ENCODE measurements at regions not wholly inside any gene's neighbourhood (a gene's known extent, or its start where the extent isn't known, plus 50 kb on each side); places are given as distances from the start of the nearest gene placed in this dataset.

- no peak for DNase-seq (ENCODE audit: low read depth in 2 of 2, low spot score in 1 of 2)
Measured at GRCh38 chr10:10803278-10803677, 214.4 kb upstream of the CELF2 start.

GRCh38 chr10:10804061-10804460, 213.6 kb upstream of the CELF2 start:
- DNase-seq (ENCODE audit: low read depth in 2 of 2, low spot score in 1 of 2), result no peak

- DNase-seq (ENCODE audit: low read depth in 2 of 2, low spot score in 1 of 2), result no peak
Measured at GRCh38 chr10:10804998-10805740, 212.5 kb upstream of the CELF2 start.

GRCh38 chr10:10807106-10807505, 210.6 kb upstream of the CELF2 start:
- DNase-seq (ENCODE audit: low read depth in 2 of 2, low spot score in 1 of 2), result no peak

- no peak for DNase-seq (ENCODE audit: low read depth in 2 of 2, low spot score in 1 of 2)
Measured at GRCh38 chr10:10811562-10811961, 206.1 kb upstream of the CELF2 start.

- DNase-seq (ENCODE audit: low read depth in 2 of 2, low spot score in 1 of 2), result no peak
Measured at GRCh38 chr10:10813656-10814055, 204.0 kb upstream of the CELF2 start.

- no peak for DNase-seq (ENCODE audit: low read depth in 2 of 2, low spot score in 1 of 2)
Measured at GRCh38 chr10:10814069-10814468, 203.6 kb upstream of the CELF2 start.

GRCh38 chr10:10816447-10816846, 201.2 kb upstream of the CELF2 start:
- no peak for DNase-seq (ENCODE audit: low read depth in 2 of 2, low spot score in 1 of 2)

GRCh38 chr10:10817609-10818008, 200.1 kb upstream of the CELF2 start:
- no peak for DNase-seq (ENCODE audit: low read depth in 2 of 2, low spot score in 1 of 2)

GRCh38 chr10:10818082-10818481, 199.6 kb upstream of the CELF2 start:
- DNase-seq (ENCODE audit: low read depth in 2 of 2, low spot score in 1 of 2), result no peak

- no peak for DNase-seq (ENCODE audit: low read depth in 2 of 2, low spot score in 1 of 2)
Measured at GRCh38 chr10:10819206-10819856, 198.3 kb upstream of the CELF2 start.

- DNase-seq (ENCODE audit: low read depth in 2 of 2, low spot score in 1 of 2), result no peak
Measured at GRCh38 chr10:10821926-10822325, 195.7 kb upstream of the CELF2 start.

- DNase-seq (ENCODE audit: low read depth in 2 of 2, low spot score in 1 of 2), result no peak
Measured at GRCh38 chr10:10824591-10825148, 193.0 kb upstream of the CELF2 start.

- no peak for DNase-seq (ENCODE audit: low read depth in 2 of 2, low spot score in 1 of 2)
Measured at GRCh38 chr10:10826125-10826524, 191.5 kb upstream of the CELF2 start.

- no peak for DNase-seq (ENCODE audit: low read depth in 2 of 2, low spot score in 1 of 2)
Measured at GRCh38 chr10:10828623-10829022, 189.0 kb upstream of the CELF2 start.

GRCh38 chr10:10829576-10829975, 188.1 kb upstream of the CELF2 start:
- no peak for DNase-seq (ENCODE audit: low read depth in 2 of 2, low spot score in 1 of 2)

- DNase-seq (ENCODE audit: low read depth in 2 of 2, low spot score in 1 of 2), result no peak
Measured at GRCh38 chr10:10830293-10830986, 187.2 kb upstream of the CELF2 start.

GRCh38 chr10:10831085-10831484, 186.6 kb upstream of the CELF2 start:
- DNase-seq (ENCODE audit: low read depth in 2 of 2, low spot score in 1 of 2), result no peak

- DNase-seq (ENCODE audit: low read depth in 2 of 2, low spot score in 1 of 2), result no peak
Measured at GRCh38 chr10:10833955-10834354, 183.7 kb upstream of the CELF2 start.

- no peak for DNase-seq (ENCODE audit: low read depth in 2 of 2, low spot score in 1 of 2)
Measured at GRCh38 chr10:10844251-10844650, 173.4 kb upstream of the CELF2 start.

- no peak for DNase-seq (ENCODE audit: low read depth in 2 of 2, low spot score in 1 of 2)
Measured at GRCh38 chr10:10845185-10845584, 172.5 kb upstream of the CELF2 start.
